Astrocyte of the cerebellum (primary cell): ENCODE measurements at regions not wholly inside any gene's neighbourhood (a gene's known extent, or its start where the extent isn't known, plus 50 kb on each side); places are given as distances from the start of the nearest gene placed in this dataset.
"Not testable (repeated sequence)": the region's sequence is repeated elsewhere in the genome, so short reads cannot be mapped to it uniquely, and the experiment has no call there.

Source experiments
- DNase-seq: peaks from one replicate; pipeline ENCODE4 v3.0.0-alpha.2; 2011; ENCODE audit warnings: low read depth
- H3K4me3 ChIP-seq: 2 replicates; pipeline ENCODE4 v1.5.1; 2011; ENCODE audit warnings: mild to moderate bottlenecking, low read depth, low read length, moderate library complexity
- in situ Hi-C: cut with HindIII; loops from 2 replicates; pipeline ENCODE4 v1.10.0; 2017; ENCODE audit warnings: low sequenced_read_pairs
- TF ChIP-seq, protein P1 (sequence below): IDR thresholded peaks from 2 replicates; pipeline ENCODE4 v1.5.1; 2012; ENCODE audit warnings: low read length, low read depth, moderate library complexity, mild to moderate bottlenecking; ENCODE audit errors: missing control alignments

DNA sequence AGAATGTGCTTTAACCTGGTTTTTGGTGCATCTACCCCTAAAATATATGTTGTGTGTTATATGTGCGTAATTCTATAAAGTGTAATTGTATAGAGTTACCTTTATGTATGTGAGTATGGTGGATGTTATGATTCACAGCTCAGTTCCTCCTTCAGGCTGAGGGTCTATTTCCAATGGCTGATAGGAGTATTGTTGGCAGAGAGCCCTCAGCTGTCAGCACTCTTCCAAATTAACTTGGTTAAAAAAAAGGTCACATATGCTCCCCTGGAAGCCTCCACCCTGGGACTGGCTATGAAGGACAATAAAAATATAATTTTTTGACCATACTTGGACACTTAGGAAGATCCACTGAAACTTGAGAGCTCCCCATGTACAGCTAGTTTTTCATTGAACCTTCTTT is 250.4 kb upstream of the CDH12 start:
- TF ChIP-seq, protein P1, sequence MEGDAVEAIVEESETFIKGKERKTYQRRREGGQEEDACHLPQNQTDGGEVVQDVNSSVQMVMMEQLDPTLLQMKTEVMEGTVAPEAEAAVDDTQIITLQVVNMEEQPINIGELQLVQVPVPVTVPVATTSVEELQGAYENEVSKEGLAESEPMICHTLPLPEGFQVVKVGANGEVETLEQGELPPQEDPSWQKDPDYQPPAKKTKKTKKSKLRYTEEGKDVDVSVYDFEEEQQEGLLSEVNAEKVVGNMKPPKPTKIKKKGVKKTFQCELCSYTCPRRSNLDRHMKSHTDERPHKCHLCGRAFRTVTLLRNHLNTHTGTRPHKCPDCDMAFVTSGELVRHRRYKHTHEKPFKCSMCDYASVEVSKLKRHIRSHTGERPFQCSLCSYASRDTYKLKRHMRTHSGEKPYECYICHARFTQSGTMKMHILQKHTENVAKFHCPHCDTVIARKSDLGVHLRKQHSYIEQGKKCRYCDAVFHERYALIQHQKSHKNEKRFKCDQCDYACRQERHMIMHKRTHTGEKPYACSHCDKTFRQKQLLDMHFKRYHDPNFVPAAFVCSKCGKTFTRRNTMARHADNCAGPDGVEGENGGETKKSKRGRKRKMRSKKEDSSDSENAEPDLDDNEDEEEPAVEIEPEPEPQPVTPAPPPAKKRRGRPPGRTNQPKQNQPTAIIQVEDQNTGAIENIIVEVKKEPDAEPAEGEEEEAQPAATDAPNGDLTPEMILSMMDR: no peak
- in situ Hi-C loops: no loop called here
- no peak overlapping the region for H3K4me3 ChIP-seq
- DNase-seq: no peak

DNA sequence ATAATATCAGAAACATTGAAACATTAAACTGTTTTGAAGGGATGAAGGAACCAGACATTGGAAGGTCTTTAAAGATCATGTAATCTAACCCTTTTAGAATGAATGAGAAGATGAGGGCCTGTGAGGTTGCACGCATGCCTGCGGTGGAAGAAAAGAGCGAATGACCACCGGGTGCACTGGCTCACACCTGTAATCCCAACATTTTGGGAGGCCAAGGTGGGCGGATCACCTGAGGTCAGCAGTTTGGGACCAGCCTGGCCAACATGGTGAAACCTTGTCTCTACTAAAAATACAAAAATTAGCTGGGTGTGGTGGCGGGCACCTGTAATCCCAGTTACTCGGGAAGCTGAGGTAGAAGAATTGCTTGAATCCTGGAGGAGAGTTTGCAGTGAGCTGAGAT is 242.3 kb upstream of the CDH12 start:
- DNase-seq, in situ Hi-C loops: not testable (repeated sequence)

DNA sequence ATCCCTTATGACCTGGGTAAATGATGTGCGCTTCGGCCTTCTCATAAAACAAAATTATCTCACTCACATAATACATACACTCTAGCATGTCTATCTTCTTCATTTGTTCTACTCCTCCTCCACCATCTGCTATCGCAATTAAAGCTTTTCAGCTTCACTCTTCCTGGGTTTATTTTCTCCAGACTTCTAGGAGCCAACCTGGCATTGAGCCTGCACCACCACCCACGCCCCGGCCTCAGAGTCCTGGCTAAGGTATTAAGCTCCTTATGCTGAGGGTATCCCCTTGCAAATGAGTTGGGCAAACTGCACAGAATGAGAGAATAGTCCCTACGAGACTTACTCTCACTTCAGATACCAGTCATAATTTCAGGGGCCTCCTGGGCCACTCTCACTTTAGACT is 236.1 kb upstream of the CDH12 start:
- in situ Hi-C loops: no loop called here
- no peak for DNase-seq
- no peak overlapping the region for H3K4me3 ChIP-seq
- TF ChIP-seq, protein P1: no peak

More for the DNA sequence above, 242.3 kb upstream of the CDH12 start:
- not testable (repeated sequence) for H3K4me3 ChIP-seq

DNA sequence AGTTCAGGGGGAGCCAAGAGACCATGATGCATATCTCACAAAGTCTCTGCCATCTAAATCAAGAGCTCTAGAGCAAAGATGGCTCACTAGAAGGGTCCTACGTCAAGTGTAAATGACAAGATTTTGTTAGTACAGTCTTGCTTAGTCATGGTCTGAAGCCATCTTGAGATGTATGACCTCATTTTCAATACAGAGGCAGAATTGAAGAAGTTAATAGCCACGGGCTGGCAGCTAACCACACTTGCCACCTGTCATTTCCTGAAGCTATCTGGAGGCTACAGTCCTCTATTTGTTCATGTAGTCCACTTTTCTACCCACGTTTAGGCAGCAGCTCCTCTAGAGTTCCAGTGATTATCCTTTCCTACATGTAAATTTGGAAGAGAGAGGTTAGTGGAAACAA is 231.7 kb upstream of the CDH12 start:
- in situ Hi-C loops: no loop called here
- H3K4me3 ChIP-seq: no peak overlapping the region
- no peak for DNase-seq
- TF ChIP-seq, protein P1: no peak

DNA sequence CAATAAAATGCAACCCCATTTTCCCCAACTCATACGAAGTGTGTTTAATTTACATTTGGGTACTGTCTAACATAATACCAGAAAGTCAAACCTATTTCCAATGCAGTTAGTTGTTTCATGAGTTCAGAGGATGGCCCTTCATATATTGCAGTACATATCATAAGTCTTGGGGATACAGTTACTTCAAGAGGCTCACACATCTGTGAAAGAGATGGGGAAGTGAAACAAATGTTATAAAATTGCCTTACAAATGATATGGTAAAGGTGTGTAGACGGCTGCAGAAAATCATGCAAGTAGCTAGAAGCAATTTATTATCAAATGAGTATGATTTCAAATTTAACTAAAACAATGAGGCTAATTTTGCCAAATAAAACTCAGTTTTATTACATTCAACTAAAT is 219.0 kb upstream of the CDH12 start:
- no peak overlapping the region for H3K4me3 ChIP-seq
- TF ChIP-seq, protein P1: no peak
- DNase-seq: no peak
- in situ Hi-C loops: no loop called here

DNA sequence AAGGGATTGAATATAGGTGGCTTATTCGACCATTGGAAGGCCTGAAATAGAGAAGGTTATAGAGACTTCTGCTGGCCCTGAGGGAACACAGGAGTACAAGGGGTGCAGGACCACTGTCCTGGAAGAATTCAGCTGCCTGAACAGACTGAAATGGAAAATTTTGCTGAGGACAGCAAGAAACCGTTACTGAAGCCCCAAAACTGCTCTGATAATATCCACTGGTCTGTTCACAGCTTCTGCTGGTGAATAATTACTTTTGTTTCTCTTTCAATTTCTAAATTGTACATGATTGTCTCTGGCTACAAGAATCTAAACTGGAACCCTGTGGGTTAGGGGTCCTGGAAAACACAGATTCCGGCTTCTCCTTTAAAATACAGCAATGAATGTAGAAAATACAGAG is 218.5 kb upstream of the CDH12 start:
- in situ Hi-C loops: no loop called here
- no peak for DNase-seq
- TF ChIP-seq, protein P1: no peak
- no peak overlapping the region for H3K4me3 ChIP-seq

DNA sequence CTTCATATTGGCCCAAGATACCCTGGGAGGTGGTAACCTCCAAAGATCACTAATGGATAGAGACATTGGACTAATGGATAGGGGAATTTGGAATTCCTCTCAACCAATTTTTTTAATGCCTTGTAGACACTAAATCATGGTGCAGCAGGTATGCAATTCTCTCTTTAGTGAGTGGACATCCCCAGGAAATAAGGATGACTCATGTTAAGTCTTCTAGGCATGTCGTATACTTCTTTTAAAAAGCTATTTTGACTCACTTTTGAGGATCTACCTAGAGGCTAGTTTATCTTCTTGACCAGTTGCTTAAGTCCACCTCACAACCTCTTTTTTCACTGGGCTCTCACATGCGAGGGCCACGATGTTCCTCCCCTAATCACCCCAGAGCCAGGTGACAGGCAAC is 211.6 kb upstream of the CDH12 start:
- in situ Hi-C loops: no loop called here
- TF ChIP-seq, protein P1: no peak
- DNase-seq: no peak
- no peak overlapping the region for H3K4me3 ChIP-seq
